HCT116 (cell line): ENCODE measurements at regions not wholly inside any gene's neighbourhood (a gene's known extent, or its start where the extent isn't known, plus 50 kb on each side); places are given as distances from the start of the nearest gene placed in this dataset.

Experiments used
- ATAC-seq: fragments of 200-7000 bp; cut with Tn5 transposase; 2 replicates; pipeline ENCODE4 v1.9.1; 2020; ENCODE audit warnings: mild to moderate bottlenecking, moderate library complexity
- BruUV-seq: library from RNA; stranded (reverse); fragments of 400-500 nt; replicated peaks from 2 replicates; lab custom pipeline; 2021; lab: Mats Ljungman, UMichigan
- CTCF ChIA-PET: fragments of 300-600 bp; sonication (Branson Sonifier 250); formaldehyde crosslinking; loops from one replicate; lab custom pipeline; 2021; ENCODE audit warnings: antibody characterized with exemption; lab: Charles Lee
- POLR2A ChIA-PET: fragments of 300-600, 350-600 bp; sonication (Branson Sonifier 250); formaldehyde crosslinking; loops from one replicate; lab custom pipeline; 2021; ENCODE audit warnings: antibody characterized with exemption; lab: Charles Lee
- RAD21 ChIA-PET, 2 experiments: fragments of 300-600 bp; sonication (Branson Sonifier 250); formaldehyde crosslinking; loops; one replicate each; lab custom pipeline; 2023; ENCODE audit warnings: low total read pairs in 2 of 2; ENCODE audit not compliant: uncharacterized antibody in 2 of 2, unreplicated experiment in 2 of 2, low non-redundant PET in 1 of 2; lab: Charles Lee
- DNase-seq: peaks from one replicate; pipeline ENCODE4 v3.0.0-alpha.2; 2010; ENCODE audit warnings: low read depth, low spot score
- H2AFZ ChIP-seq: fragments of 200-600 bp; shearing (Covaris generic), sonication (generic); 2 replicates; pipeline ENCODE4 v1.6.1; 2017; ENCODE audit warnings: low read depth, mixed run types, mixed read lengths, antibody characterized with exemption, low read length; ENCODE audit not compliant: poor library complexity, severe bottlenecking
- H3K27ac ChIP-seq: 2 replicates; pipeline ENCODE4 v1.5.1; 2012; ENCODE audit warnings: low read depth, low read length
- H3K27me3 ChIP-seq: fragments of 200-600 bp; sonication (generic); 2 replicates; pipeline ENCODE4 v1.6.1; 2016; ENCODE audit warnings: mixed run types, low read length, mixed read lengths; ENCODE audit not compliant: insufficient read depth
- H3K36me3 ChIP-seq, 2 experiments: fragments of 200-500 bp in 1 of 2; fragments of 200-600 bp in 1 of 2; sonication (Bioruptor generic) in 1 of 2; sonication (generic) in 1 of 2; 2 replicates each; pipeline versions ENCODE4 v1.5.1 to v1.6.1; 2014 to 2016; ENCODE audit warnings: low read length in 2 of 2, inconsistent platforms in 1 of 2, mixed read lengths in 1 of 2, mixed run types in 1 of 2; ENCODE audit not compliant: insufficient read depth in 2 of 2, control insufficient read depth in 1 of 2
- H3K4me1 ChIP-seq, 2 experiments: fragments of 200-600 bp in 1 of 2; sonication (generic) in 1 of 2; 2 replicates each; pipeline versions ENCODE4 v1.5.1 to v1.6.1; 2012 to 2017; ENCODE audit warnings: low read length in 2 of 2, inconsistent platforms in 1 of 2, mild to moderate bottlenecking in 1 of 2, mixed read lengths in 1 of 2, mixed run types in 1 of 2, moderate library complexity in 1 of 2; ENCODE audit not compliant: insufficient read depth in 2 of 2, control insufficient read depth in 1 of 2
- H3K4me2 ChIP-seq: fragments of 200-600 bp; sonication (generic); 2 replicates; pipeline ENCODE4 v1.6.1; 2017; ENCODE audit warnings: mixed run types, low read length, mixed read lengths
- H3K4me3 ChIP-seq, 2 experiments: fragments of 200-600 bp in 1 of 2; sonication (generic) in 1 of 2; replicated peaks in 1 of 2; 2 replicates each; pipeline ENCODE4 v1.5.1; 2011 to 2016; ENCODE audit warnings: low read length in 2 of 2, control low read depth in 1 of 2, low read depth in 1 of 2, mild to moderate bottlenecking in 1 of 2, mixed read lengths in 1 of 2, mixed run types in 1 of 2
- H3K79me2 ChIP-seq: fragments of 200-600 bp; sonication (generic); 2 replicates; pipeline ENCODE4 v1.6.1; 2017; ENCODE audit warnings: mild to moderate bottlenecking, mixed run types, low read length, moderate library complexity, mixed read lengths; ENCODE audit not compliant: insufficient read depth
- H3K9ac ChIP-seq: fragments of 200-600 bp; sonication (generic); 2 replicates; pipeline ENCODE4 v1.6.1; 2016; ENCODE audit warnings: low read length, mixed read lengths
- H3K9me2 ChIP-seq: fragments of 200-600 bp; sonication (generic), shearing (Covaris generic); 2 replicates; pipeline ENCODE4 v1.6.1; 2017; ENCODE audit warnings: mixed run types, mild to moderate bottlenecking, moderate library complexity; ENCODE audit not compliant: insufficient read depth
- H3K9me3 ChIP-seq, 2 experiments: fragments of 200-500 bp in 1 of 2; fragments of 200-600 bp in 1 of 2; sonication (Bioruptor generic) in 1 of 2; sonication (generic) in 1 of 2; 2 replicates each; pipeline ENCODE4 v1.6.1; 2014 to 2017; ENCODE audit warnings: low read length in 2 of 2, mixed read lengths in 2 of 2, inconsistent platforms in 1 of 2, low read depth in 1 of 2, mild to moderate bottlenecking in 1 of 2, mixed run types in 1 of 2, moderate library complexity in 1 of 2; ENCODE audit not compliant: control insufficient read depth in 1 of 2, insufficient read depth in 1 of 2
- H4K20me1 ChIP-seq: fragments of 200-600 bp; sonication (generic), shearing (Covaris generic); 2 replicates; pipeline ENCODE4 v1.6.1; 2017; ENCODE audit warnings: mixed run types, mild to moderate bottlenecking, moderate library complexity; ENCODE audit not compliant: insufficient read depth
- CBX3 ChIP-seq: IDR thresholded peaks from 2 replicates; pipeline ENCODE4 v1.6.1; 2012; ENCODE audit warnings: low read depth
- CTCF ChIP-seq, 3 experiments: fragments of 200-600 bp in 1 of 3; sonication (generic) in 1 of 3; IDR thresholded peaks in 2 of 3; conservative IDR thresholded peaks in 1 of 3; 2 replicates each; pipeline ENCODE4 v1.5.1; 2012 to 2017; ENCODE audit warnings: low read depth in 2 of 3, low read length in 2 of 3, antibody characterized with exemption in 1 of 3, borderline replicate concordance in 1 of 3, control low read depth in 1 of 3, mild to moderate bottlenecking in 1 of 3, mixed read lengths in 1 of 3, mixed run types in 1 of 3, moderate library complexity in 1 of 3; ENCODE audit not compliant: insufficient read depth in 1 of 3
- EGR1 ChIP-seq: IDR thresholded peaks from 2 replicates; pipeline ENCODE4 v1.6.1; 2012; ENCODE audit warnings: low read depth
- EZH2phosphoT487 ChIP-seq: fragments of 200-600 bp; IDR thresholded peaks from 2 replicates; pipeline ENCODE4 v1.6.1; 2018; ENCODE audit warnings: antibody characterized with exemption, borderline replicate concordance
- JUND ChIP-seq: IDR thresholded peaks from 2 replicates; pipeline ENCODE4 v1.6.1; 2012
- POLR2A ChIP-seq: IDR thresholded peaks from 2 replicates; pipeline ENCODE4 v1.7.0; 2011; ENCODE audit warnings: borderline replicate concordance; ENCODE audit not compliant: insufficient read depth, insufficient read length; ENCODE audit errors: extremely low read depth
- RAD21 ChIP-seq: IDR thresholded peaks from 2 replicates; pipeline ENCODE4 v1.6.1; 2012; ENCODE audit warnings: low read depth, mild to moderate bottlenecking
- SIN3A ChIP-seq: IDR thresholded peaks from 2 replicates; pipeline ENCODE4 v1.6.1; 2012; ENCODE audit warnings: low read depth
- SP1 ChIP-seq: IDR thresholded peaks from 2 replicates; pipeline ENCODE4 v1.6.1; 2012; ENCODE audit warnings: low read depth
- SRF ChIP-seq: IDR thresholded peaks from 2 replicates; pipeline ENCODE4 v1.6.1; 2012; ENCODE audit warnings: low read depth
- TCF7L2 ChIP-seq: IDR thresholded peaks from 2 replicates; pipeline ENCODE4 v1.7.0; 2011; ENCODE audit warnings: borderline replicate concordance, inconsistent platforms; ENCODE audit not compliant: insufficient read depth, insufficient read length; ENCODE audit errors: extremely low read depth
- ZFX ChIP-seq: fragments of 450-650 bp; IDR thresholded peaks from 2 replicates; pipeline ENCODE4 v1.6.1; 2017
- intact Hi-C: fragments of 100-400 bp; cut with micrococcal nuclease; formaldehyde crosslinking; loops from 2 replicates; pipeline ENCODE4 v1.10.0; 2022
- TF ChIP-seq, protein P1 (sequence below): IDR thresholded peaks from 2 replicates; pipeline ENCODE4 v1.6.1; 2011; ENCODE audit warnings: mild to moderate bottlenecking, low read length, moderate library complexity; ENCODE audit not compliant: insufficient replicate concordance; ENCODE audit errors: extremely low read depth

DNA sequence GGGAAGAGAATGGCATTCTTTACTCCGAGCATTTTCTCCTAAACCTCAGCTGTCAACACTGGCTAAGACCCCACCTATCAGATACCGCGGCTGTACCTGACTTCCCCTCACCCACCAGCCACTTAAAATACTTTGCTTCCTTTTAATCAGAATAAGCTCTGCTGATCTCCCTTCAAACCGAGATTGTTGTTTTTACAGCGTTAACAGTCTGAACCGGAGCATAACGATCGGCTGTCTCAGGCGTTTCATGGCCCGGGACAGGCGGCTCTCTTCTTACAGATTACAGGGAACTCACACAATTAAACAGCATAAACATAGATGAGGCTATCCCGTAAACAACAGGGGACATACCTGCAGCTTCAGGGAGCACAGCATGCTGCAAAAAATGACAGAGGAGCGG is 174.3 kb upstream of the RNF32 start:
- intact Hi-C loops = no loop called here
- Histone ChIP-seq H3K9ac (no peak overlapping the region), H3K4me2 (no peak overlapping the region), H3K4me1 (no peaks in the 10 kb centered on the region), H3K4me3 (no peak overlapping the region), H3K36me3 (no peaks in the 10 kb centered on the region), H3K9me3 (no peaks in the 10 kb centered on the region), H3K9me2 (no peaks in the 10 kb centered on the region), H3K27ac (no peak overlapping the region), H3K79me2 (no peaks in the 10 kb centered on the region), H3K27me3 (no peaks in the 10 kb centered on the region; the same call in 1 of the 2 replicates), H2AFZ (no peak overlapping the region), H4K20me1 (no peaks in the 10 kb centered on the region)
- no peak for DNase-seq
- ATAC-seq = no peak
- TF ChIP-seq ZFX = no peak
- no peak for TF ChIP-seq SP1
- TF ChIP-seq CBX3 = no peak
- no peak for TF ChIP-seq EZH2phosphoT487
- no peak for TF ChIP-seq SRF
- TF ChIP-seq, protein P1, sequence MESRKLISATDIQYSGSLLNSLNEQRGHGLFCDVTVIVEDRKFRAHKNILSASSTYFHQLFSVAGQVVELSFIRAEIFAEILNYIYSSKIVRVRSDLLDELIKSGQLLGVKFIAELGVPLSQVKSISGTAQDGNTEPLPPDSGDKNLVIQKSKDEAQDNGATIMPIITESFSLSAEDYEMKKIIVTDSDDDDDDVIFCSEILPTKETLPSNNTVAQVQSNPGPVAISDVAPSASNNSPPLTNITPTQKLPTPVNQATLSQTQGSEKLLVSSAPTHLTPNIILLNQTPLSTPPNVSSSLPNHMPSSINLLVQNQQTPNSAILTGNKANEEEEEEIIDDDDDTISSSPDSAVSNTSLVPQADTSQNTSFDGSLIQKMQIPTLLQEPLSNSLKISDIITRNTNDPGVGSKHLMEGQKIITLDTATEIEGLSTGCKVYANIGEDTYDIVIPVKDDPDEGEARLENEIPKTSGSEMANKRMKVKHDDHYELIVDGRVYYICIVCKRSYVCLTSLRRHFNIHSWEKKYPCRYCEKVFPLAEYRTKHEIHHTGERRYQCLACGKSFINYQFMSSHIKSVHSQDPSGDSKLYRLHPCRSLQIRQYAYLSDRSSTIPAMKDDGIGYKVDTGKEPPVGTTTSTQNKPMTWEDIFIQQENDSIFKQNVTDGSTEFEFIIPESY = no peak
- no peak for TF ChIP-seq CTCF (IDR thresholded peaks at IDR 0.05 in 2 of 3, conservative IDR thresholded peaks at IDR 0.05 in 1 of 3; ENCODE audit: borderline replicate concordance in 1 of 3, insufficient read depth in 1 of 3, low read depth in 2 of 3, low read length in 2 of 3)
- no peak for TF ChIP-seq JUND
- TF ChIP-seq SIN3A = no peak
- TF ChIP-seq TCF7L2 = no peak
- no peak for TF ChIP-seq POLR2A
- no peak for TF ChIP-seq RAD21
- no peak for TF ChIP-seq EGR1
- BruUV-seq = no TSS peak
- CTCF ChIA-PET = no interaction called here
- POLR2A ChIA-PET = no interaction called here
- RAD21 ChIA-PET = no interaction called here
